GM23338 (cell line): ENCODE measurements at regions not wholly inside any gene's neighbourhood (a gene's known extent, or its start where the extent isn't known, plus 50 kb on each side); places are given as distances from the start of the nearest gene placed in this dataset.

Source experiments
- ATAC-seq: fragments of 200-7000 bp; cut with Tn5 transposase; 3 replicates; pipeline ENCODE4 v1.9.1; 2020
- DNase-seq: peaks from one replicate; pipeline ENCODE4 v3.0.0-alpha.2; 2015; ENCODE audit warnings: low spot score
- H2AFZ ChIP-seq: fragments of 200-600 bp; sonication (generic); 2 replicates; pipeline ENCODE4 v1.8.0; 2016; ENCODE audit warnings: antibody characterized with exemption, mild to moderate bottlenecking, moderate library complexity
- H3F3A ChIP-seq: fragments of 200-600 bp; sonication (generic); replicated peaks from 2 replicates; pipeline ENCODE4 v1.8.0; 2017; ENCODE audit warnings: antibody characterized with exemption, mixed run types, low read depth
- H3K27ac ChIP-seq: fragments of 200-600 bp; sonication (generic); 2 replicates; pipeline ENCODE4 v1.6.1; 2016; ENCODE audit warnings: low read depth
- H3K27me3 ChIP-seq: fragments of 200-600 bp; sonication (generic); 2 replicates; pipeline ENCODE4 v1.8.0; 2016; ENCODE audit warnings: mild to moderate bottlenecking, mixed run types, moderate library complexity; ENCODE audit not compliant: insufficient read depth
- H3K36me3 ChIP-seq: fragments of 200-600 bp; sonication (generic); 2 replicates; pipeline ENCODE4 v1.8.0; 2016; ENCODE audit warnings: mild to moderate bottlenecking; ENCODE audit not compliant: insufficient read depth
- H3K4me1 ChIP-seq: fragments of 200-600 bp; sonication (generic); 2 replicates; pipeline ENCODE4 v1.8.0; 2016; ENCODE audit warnings: mild to moderate bottlenecking, moderate library complexity; ENCODE audit not compliant: insufficient read depth
- H3K4me2 ChIP-seq: fragments of 200-600 bp; sonication (generic); 2 replicates; pipeline ENCODE4 v1.7.1; 2017; ENCODE audit warnings: mixed run types
- H3K4me3 ChIP-seq: fragments of 200-600 bp; sonication (generic); 2 replicates; pipeline ENCODE4 v1.6.1; 2016; ENCODE audit warnings: mixed run types
- H3K79me2 ChIP-seq: fragments of 200-600 bp; sonication (generic); replicated peaks from 2 replicates; pipeline ENCODE4 v1.8.0; 2017; ENCODE audit warnings: mild to moderate bottlenecking; ENCODE audit not compliant: insufficient read depth
- H3K9me2 ChIP-seq: fragments of 200-600 bp; sonication (generic); 2 replicates; pipeline ENCODE4 v1.8.0; 2017; ENCODE audit not compliant: insufficient read depth
- H4K20me1 ChIP-seq: fragments of 200-600 bp; sonication (generic); replicated peaks from 2 replicates; pipeline ENCODE4 v1.8.0; 2017; ENCODE audit warnings: mild to moderate bottlenecking; ENCODE audit not compliant: insufficient read depth
- H3K27ac Mint-ChIP-seq: 2 replicates; pipeline ENCODE4 v1.8.0; 2020; ENCODE audit warnings: inconsistent platforms, mild to moderate bottlenecking, moderate library complexity, mixed read lengths
- H3K27me3 Mint-ChIP-seq: 3 replicates; pipeline ENCODE4 v1.8.0; 2022; ENCODE audit warnings: low read depth, mild to moderate bottlenecking, moderate library complexity, mixed read lengths, inconsistent platforms; ENCODE audit not compliant: insufficient read depth, poor library complexity
- H3K36me3 Mint-ChIP-seq: 3 replicates; pipeline ENCODE4 v1.8.0; 2021; ENCODE audit warnings: low read depth, mild to moderate bottlenecking, inconsistent platforms, moderate library complexity, mixed read lengths
- H3K4me1 Mint-ChIP-seq: 3 replicates; pipeline ENCODE4 v1.8.0; 2020; ENCODE audit warnings: mild to moderate bottlenecking, inconsistent platforms, mixed read lengths
- H3K4me3 Mint-ChIP-seq: 3 replicates; pipeline ENCODE4 v1.8.0; 2021; ENCODE audit warnings: moderate library complexity, mild to moderate bottlenecking, inconsistent platforms, mixed read lengths
- H3K9me3 Mint-ChIP-seq: 3 replicates; pipeline ENCODE4 v1.8.0; 2020; ENCODE audit warnings: moderate library complexity, mild to moderate bottlenecking, inconsistent platforms, mixed read lengths
- CREB1 ChIP-seq: fragments of 250-450 bp; sonication (Bioruptor Pico); IDR thresholded peaks from 2 replicates; pipeline ENCODE4 v1.5.0; 2020; ENCODE audit warnings: low read depth, mild to moderate bottlenecking, moderate library complexity
- CTCF ChIP-seq, 2 experiments: fragments of 200-600 bp in 1 of 2; sonication (generic) in 1 of 2; conservative IDR thresholded peaks; 2 replicates each; pipeline versions ENCODE4 v1.5.1 to v1.6.1; 2016 to 2017; ENCODE audit warnings: antibody characterized with exemption in 2 of 2, low read depth in 2 of 2, mild to moderate bottlenecking in 2 of 2, moderate library complexity in 1 of 2
- ETS1 ChIP-seq: IDR thresholded peaks from 2 replicates; pipeline ENCODE4 v1.6.1; 2016; ENCODE audit warnings: antibody characterized with exemption
- EZH2 ChIP-seq: fragments of 200-600 bp; sonication (generic); IDR thresholded peaks from one replicate; pipeline ENCODE4 v1.8.0; 2017; ENCODE audit warnings: antibody characterized with exemption, mild to moderate bottlenecking, low read depth; ENCODE audit not compliant: unreplicated experiment
- EZH2phosphoT487 ChIP-seq: fragments of 200-600 bp; sonication (generic); IDR thresholded peaks from one replicate; pipeline ENCODE4 v1.8.1; 2018; ENCODE audit warnings: antibody characterized with exemption; ENCODE audit not compliant: unreplicated experiment
- JUNB ChIP-seq: IDR thresholded peaks from one replicate; pipeline ENCODE4 v1.6.1; 2016; ENCODE audit warnings: antibody characterized with exemption; ENCODE audit not compliant: unreplicated experiment
- NANOG ChIP-seq: IDR thresholded peaks from 2 replicates; pipeline ENCODE4 v1.6.1; 2016; ENCODE audit warnings: antibody characterized with exemption, borderline replicate concordance
- POLR2AphosphoS5 ChIP-seq: IDR thresholded peaks from 2 replicates; pipeline ENCODE4 v1.6.1; 2016; ENCODE audit warnings: antibody characterized with exemption, low read depth
- REST ChIP-seq: IDR thresholded peaks from one replicate; pipeline ENCODE4 v1.6.1; 2018; ENCODE audit warnings: antibody characterized with exemption; ENCODE audit not compliant: unreplicated experiment
- STAT1 ChIP-seq: IDR thresholded peaks from one replicate; pipeline ENCODE4 v1.6.1; 2016; ENCODE audit warnings: antibody characterized with exemption; ENCODE audit not compliant: unreplicated experiment
- ZNF114 ChIP-seq: fragments of 250-450 bp; sonication (Bioruptor Pico); IDR thresholded peaks from 2 replicates; pipeline ENCODE4 v1.5.0; 2020; ENCODE audit warnings: mild to moderate bottlenecking, moderate library complexity
- ZNF331 ChIP-seq: fragments of 250-450 bp; sonication (Bioruptor Pico); IDR thresholded peaks from 2 replicates; pipeline ENCODE4 v1.5.0; 2020; ENCODE audit warnings: low read depth, mild to moderate bottlenecking, moderate library complexity
- TF ChIP-seq, protein P1 (sequence below): fragments of 250-450 bp; sonication (Bioruptor Pico); IDR thresholded peaks from 2 replicates; pipeline ENCODE4 v1.5.0; 2020; ENCODE audit warnings: mild to moderate bottlenecking, moderate library complexity

DNA sequence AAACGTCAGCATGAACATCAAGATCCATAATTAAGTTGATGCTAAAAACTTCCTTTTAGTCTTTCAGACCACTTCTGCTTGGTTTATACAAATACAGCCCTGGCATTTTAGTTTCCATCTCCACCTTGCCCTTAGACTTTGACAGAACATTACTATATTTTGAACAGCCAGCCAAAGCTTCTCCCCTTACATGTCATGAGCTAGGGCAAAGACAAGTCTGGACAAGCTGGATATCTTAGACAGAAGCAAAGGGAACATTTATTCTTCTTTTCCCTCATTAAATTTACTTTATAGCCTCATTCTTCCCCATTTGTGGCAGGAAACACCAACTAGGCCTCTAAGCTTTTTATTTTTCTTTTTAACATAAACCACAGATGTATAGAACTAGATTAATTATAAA lies 403.3 kb downstream of the SUCLG1 start:
- DNase-seq (no peak), ATAC-seq (no peak)
- Histone ChIP-seq H3K4me3 (no peak overlapping the region), H3F3A (no peaks in the 10 kb centered on the region), H3K4me1 (no peaks in the 10 kb centered on the region), H3K9me2 (no peaks in the 10 kb centered on the region), H4K20me1 (no peaks in the 10 kb centered on the region), H3K36me3 (no peaks in the 10 kb centered on the region), H3K79me2 (no peaks in the 10 kb centered on the region), H3K27ac (no peak overlapping the region), H2AFZ (no peak overlapping the region), H3K27me3 (no peaks in the 10 kb centered on the region), H3K4me2 (no peak overlapping the region)
- no peaks in the 10 kb centered on the region for H3K36me3 Mint-ChIP-seq
- no peak overlapping the region for H3K27ac Mint-ChIP-seq
- no peaks in the 10 kb centered on the region; the same call in 2 of the 3 replicates for H3K9me3 Mint-ChIP-seq
- no peak overlapping the region for H3K4me3 Mint-ChIP-seq
- H3K4me1 Mint-ChIP-seq: peaks cover 3% of the 10 kb centered on the region; the same call in 1 of the 3 replicates
- TF ChIP-seq EZH2: no peak
- TF ChIP-seq ZNF114 (CRISPR knock-in tag): no peak
- no peak for TF ChIP-seq CTCF (conservative IDR thresholded peaks at IDR 0.05; ENCODE audit: low read depth in 2 of 2)
- TF ChIP-seq ZNF331 (CRISPR knock-in tag): no peak
- no peak for TF ChIP-seq REST
- no peak for TF ChIP-seq NANOG
- no peak for TF ChIP-seq STAT1
- TF ChIP-seq ETS1: no peak
- TF ChIP-seq CREB1: no peak
- TF ChIP-seq EZH2phosphoT487: no peak
- TF ChIP-seq, protein P1, sequence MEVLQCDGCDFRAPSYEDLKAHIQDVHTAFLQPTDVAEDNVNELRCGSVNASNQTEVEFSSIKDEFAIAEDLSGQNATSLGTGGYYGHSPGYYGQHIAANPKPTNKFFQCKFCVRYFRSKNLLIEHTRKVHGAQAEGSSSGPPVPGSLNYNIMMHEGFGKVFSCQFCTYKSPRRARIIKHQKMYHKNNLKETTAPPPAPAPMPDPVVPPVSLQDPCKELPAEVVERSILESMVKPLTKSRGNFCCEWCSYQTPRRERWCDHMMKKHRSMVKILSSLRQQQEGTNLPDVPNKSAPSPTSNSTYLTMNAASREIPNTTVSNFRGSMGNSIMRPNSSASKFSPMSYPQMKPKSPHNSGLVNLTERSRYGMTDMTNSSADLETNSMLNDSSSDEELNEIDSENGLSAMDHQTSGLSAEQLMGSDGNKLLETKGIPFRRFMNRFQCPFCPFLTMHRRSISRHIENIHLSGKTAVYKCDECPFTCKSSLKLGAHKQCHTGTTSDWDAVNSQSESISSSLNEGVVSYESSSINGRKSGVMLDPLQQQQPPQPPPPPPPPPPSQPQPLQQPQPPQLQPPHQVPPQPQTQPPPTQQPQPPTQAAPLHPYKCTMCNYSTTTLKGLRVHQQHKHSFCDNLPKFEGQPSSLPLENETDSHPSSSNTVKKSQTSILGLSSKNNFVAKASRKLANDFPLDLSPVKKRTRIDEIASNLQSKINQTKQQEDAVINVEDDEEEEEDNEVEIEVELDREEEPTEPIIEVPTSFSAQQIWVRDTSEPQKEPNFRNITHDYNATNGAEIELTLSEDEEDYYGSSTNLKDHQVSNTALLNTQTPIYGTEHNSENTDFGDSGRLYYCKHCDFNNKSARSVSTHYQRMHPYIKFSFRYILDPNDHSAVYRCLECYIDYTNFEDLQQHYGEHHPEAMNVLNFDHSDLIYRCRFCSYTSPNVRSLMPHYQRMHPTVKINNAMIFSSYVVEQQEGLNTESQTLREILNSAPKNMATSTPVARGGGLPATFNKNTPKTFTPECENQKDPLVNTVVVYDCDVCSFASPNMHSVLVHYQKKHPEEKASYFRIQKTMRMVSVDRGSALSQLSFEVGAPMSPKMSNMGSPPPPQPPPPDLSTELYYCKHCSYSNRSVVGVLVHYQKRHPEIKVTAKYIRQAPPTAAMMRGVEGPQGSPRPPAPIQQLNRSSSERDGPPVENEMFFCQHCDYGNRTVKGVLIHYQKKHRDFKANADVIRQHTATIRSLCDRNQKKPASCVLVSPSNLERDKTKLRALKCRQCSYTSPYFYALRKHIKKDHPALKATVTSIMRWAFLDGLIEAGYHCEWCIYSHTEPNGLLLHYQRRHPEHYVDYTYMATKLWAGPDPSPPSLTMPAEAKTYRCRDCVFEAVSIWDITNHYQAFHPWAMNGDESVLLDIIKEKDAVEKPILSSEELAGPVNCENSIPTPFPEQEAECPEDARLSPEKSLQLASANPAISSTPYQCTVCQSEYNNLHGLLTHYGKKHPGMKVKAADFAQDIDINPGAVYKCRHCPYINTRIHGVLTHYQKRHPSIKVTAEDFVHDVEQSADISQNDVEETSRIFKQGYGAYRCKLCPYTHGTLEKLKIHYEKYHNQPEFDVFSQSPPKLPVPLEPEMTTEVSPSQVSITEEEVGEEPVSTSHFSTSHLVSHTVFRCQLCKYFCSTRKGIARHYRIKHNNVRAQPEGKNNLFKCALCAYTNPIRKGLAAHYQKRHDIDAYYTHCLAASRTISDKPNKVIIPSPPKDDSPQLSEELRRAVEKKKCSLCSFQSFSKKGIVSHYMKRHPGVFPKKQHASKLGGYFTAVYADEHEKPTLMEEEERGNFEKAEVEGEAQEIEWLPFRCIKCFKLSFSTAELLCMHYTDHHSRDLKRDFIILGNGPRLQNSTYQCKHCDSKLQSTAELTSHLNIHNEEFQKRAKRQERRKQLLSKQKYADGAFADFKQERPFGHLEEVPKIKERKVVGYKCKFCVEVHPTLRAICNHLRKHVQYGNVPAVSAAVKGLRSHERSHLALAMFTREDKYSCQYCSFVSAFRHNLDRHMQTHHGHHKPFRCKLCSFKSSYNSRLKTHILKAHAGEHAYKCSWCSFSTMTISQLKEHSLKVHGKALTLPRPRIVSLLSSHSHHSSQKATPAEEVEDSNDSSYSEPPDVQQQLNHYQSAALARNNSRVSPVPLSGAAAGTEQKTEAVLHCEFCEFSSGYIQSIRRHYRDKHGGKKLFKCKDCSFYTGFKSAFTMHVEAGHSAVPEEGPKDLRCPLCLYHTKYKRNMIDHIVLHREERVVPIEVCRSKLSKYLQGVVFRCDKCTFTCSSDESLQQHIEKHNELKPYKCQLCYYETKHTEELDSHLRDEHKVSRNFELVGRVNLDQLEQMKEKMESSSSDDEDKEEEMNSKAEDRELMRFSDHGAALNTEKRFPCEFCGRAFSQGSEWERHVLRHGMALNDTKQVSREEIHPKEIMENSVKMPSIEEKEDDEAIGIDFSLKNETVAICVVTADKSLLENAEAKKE (CRISPR knock-in tag): no peak
- no peak for TF ChIP-seq POLR2AphosphoS5
- no peak for TF ChIP-seq JUNB
- H3K27me3 Mint-ChIP-seq: no peaks in the 10 kb centered on the region
